ENCODE measurements at regions not wholly inside any gene's neighbourhood (a gene's known extent, or its start where the extent isn't known, plus 50 kb on each side); places are given as distances from the start of the nearest gene placed in this dataset.

- no TSS peak for BruUV-seq (replicated peaks)
These were observed 61.1 kb upstream of the CCDC71L start for GRCh38 chr7:106721816-106722785.

More at GRCh38 chr7:106721816-106722785, 61.1 kb upstream of the CCDC71L start:
- Histone ChIP-seq H3K4me3 (ENCODE audit: insufficient read depth, low read depth, low read length) (no peak overlapping the region), H2BK15ac (ENCODE audit: low read depth, low read length) (peak overlapping the region; percentile 94), H3K4me2 (ENCODE audit: low read depth, low read length) (no peak overlapping the region), H2AK5ac (ENCODE audit: low read depth, low read length) (peak overlapping the region; percentile 52), H2BK20ac (ENCODE audit: low read depth, low read length) (peak overlapping the region; percentile 87), H3K23ac (ENCODE audit: low read depth, low read length) (peak overlapping the region; percentile 6; the same call in 1 of the 2 replicates), H3K9ac (ENCODE audit: low read depth, low read length) (no peak overlapping the region), H4K5ac (ENCODE audit: low read depth, low read length) (peak overlapping the region; percentile 45; the same call in 1 of the 2 replicates), H4K8ac (ENCODE audit: low read depth in 2 of 2, low read length in 2 of 2) (peak overlapping the region; percentile 48 to 90; a peak in 3 of 4 replicates), H3K9me1 (ENCODE audit: insufficient read depth, low read length) (peaks cover 7% of the 10 kb centered on the region), H3K27ac (ENCODE audit: insufficient read depth, low read length) (no peak overlapping the region), H2AFZ (replicated peaks; ENCODE audit: low read length, poor library complexity) (no peak overlapping the region), H3K9me3 (ENCODE audit: control insufficient read depth, insufficient read depth, low read length) (no peaks in the 10 kb centered on the region), H3K4me1 (ENCODE audit: control insufficient read depth, insufficient read depth, low read length) (peaks cover 8% of the 10 kb centered on the region), H3K56ac (ENCODE audit: extremely low read depth, insufficient read depth, low read length) (no peak overlapping the region), H3K14ac (replicated peaks; ENCODE audit: low read depth, low read length) (peak overlapping the region; percentile 39), H3K4ac (ENCODE audit: low read depth, low read length) (peak overlapping the region; percentile 38), H2BK120ac (ENCODE audit: low read depth, low read length) (peak overlapping the region; percentile 96), H3K18ac (ENCODE audit: low read depth, low read length) (peak overlapping the region; percentile 70; the same call in 1 of the 2 replicates), H3K79me1 (ENCODE audit: low read depth in 1 of 2, low read length in 2 of 2) (peaks cover 16 to 32% of the 10 kb centered on the region in 2 experiments; a peak in 3 of 4 replicates), H2AK9ac (replicated peaks; ENCODE audit: low read depth, low read length, poor library complexity) (peak overlapping the region; percentile 8), H3K27me3 (ENCODE audit: control insufficient read depth, insufficient read depth, low read length) (no peaks in the 10 kb centered on the region), H4K20me1 (ENCODE audit: insufficient read depth, low read length) (no peaks in the 10 kb centered on the region), H4K91ac (ENCODE audit: insufficient read depth, low read depth, low read length) (peak overlapping the region; percentile 88), H3K36me3 (ENCODE audit: control insufficient read depth, insufficient read depth, low read length) (no peaks in the 10 kb centered on the region), H2BK5ac (ENCODE audit: low read depth, low read length, poor library complexity, severe bottlenecking) (peak overlapping the region; percentile 21)
- dilution Hi-C loops (cut with HindIII; ENCODE audit: low sequenced_read_pairs, unreplicated experiment): no loop called here
- TF ChIP-seq CHD1 (IDR thresholded peaks at IDR 0.05; ENCODE audit: low read depth, low read length) (no peak), CEBPB (IDR thresholded peaks at IDR 0.05; ENCODE audit: low read depth, low read length) (peak; percentile 49), MXI1 (IDR thresholded peaks at IDR 0.05; ENCODE audit: borderline replicate concordance, low read depth, low read length) (no peak), RFX5 (IDR thresholded peaks at IDR 0.05; ENCODE audit: low read depth, low read length) (no peak), FOS (IDR thresholded peaks at IDR 0.05; ENCODE audit: low read depth, low read length) (no peak)
- DNase-seq (peak; percentile 56), ATAC-seq (ENCODE audit: low read depth) (no peak)
- ChIA-PET CTCF (interaction anchor here (1.7 kb wide), 1 partner anchor 14 kb away, joined by 7 read pairs; no protein-coding TSS in a partner anchor), POLR2A (ENCODE audit: unreplicated experiment) (no interaction called here)
- WGBS, 2 experiments (ENCODE audit: extremely low coverage in 2 of 2, insufficient read length in 1 of 2): no CpG with 5 or more reads among the region's 5 CpGs
- intact Hi-C loops (cut with micrococcal nuclease): no loop called here
- in situ Hi-C loops (cut with MboI; ENCODE audit: low sequenced_read_pairs): no loop called here
